ENCODE measurements at regions not wholly inside any gene's neighbourhood (a gene's known extent, or its start where the extent isn't known, plus 50 kb on each side); places are given as distances from the start of the nearest gene placed in this dataset.

GRCh38 chr1:68677684-68678351 lies 180.9 kb upstream of the DEPDC1 start:
- no peak for TF ChIP-seq CTCF (IDR thresholded peaks at IDR 0.05)
- TF ChIP-seq POLR2AphosphoS5 (IDR thresholded peaks at IDR 0.05) = no peak
- TF ChIP-seq POLR2A (IDR thresholded peaks at IDR 0.05) = no peak

All from breast epithelium (tissue), 3 donors.